Umbilical cord (tissue), 1 donor: ENCODE measurements at regions not wholly inside any gene's neighbourhood (a gene's known extent, or its start where the extent isn't known, plus 50 kb on each side); places are given as distances from the start of the nearest gene placed in this dataset.

ENCODE experiments used
- DNase-seq: peaks from one replicate; pipeline ENCODE4 v3.0.0-alpha.2; 2015; ENCODE audit warnings: low spot score

GRCh38 chr3:72141264-72141663 is 356.3 kb upstream of the PROK2 start:
- DNase-seq = no peak

DNA sequence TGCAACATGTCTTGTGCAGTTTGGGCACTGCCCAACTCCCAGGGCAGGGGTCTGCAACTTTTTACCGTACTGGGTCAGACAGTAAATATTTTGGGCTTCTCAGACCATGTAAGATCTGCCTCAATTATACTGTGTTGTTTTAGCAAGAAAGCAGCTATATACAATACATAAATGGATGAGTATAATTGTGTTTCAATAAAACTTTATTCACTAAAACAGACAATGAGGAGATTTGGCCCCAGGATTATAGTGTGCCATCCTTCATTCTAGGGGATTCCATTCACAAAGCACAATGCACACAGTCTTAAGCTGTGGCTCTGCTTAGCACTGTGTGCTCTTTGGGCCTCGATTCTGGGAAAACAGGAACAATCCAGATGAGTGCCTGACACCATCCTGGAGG is 354.4 kb upstream of the PROK2 start:
- no peak for DNase-seq

DNA sequence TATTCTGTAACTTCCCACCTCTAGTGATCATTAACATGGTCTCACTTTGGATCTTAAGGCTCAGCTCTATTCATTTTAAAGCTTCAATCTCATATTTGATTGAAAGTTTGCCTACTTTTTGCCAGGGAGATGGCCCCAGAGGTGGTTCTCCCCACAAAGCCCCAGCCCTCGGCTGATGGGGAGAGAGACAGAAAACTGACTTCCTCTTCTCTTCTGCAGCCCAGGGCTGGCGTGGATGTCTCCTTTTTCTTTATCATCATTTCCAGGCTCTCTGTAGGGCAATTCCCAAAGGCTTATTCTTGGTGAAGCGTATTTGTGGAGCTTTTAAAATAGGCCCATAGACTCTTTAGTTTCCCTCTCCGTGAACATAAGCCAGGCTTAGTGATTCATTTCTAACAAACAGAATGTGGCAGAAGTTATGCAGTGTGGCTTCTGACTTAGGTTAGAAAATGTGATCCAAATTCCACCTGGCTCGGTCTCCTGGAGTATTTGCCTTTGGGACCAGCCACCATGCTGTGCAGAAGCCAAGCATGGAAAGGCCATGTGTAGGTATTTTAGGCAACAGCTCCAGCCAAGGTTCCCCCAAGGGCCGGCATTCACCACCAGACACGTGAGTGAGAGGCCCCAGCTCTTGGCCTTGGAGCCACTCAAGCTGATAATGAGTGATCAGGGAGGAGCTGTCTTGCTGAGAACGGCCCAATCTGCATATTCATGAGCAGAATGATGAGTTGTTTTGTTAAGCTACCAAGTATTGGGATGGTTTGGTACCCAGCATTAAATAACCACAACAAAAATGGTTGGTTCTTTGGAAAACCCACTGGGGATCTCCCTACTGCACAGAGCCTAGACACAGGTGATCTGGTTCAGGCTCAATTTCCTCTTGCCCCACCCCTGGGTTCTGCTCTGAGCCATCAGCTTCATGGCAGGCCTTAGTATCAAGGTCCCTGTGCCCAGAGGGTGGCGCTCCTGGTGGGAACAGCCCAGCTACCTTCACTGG is 353.2 kb upstream of the PROK2 start:
- DNase-seq = no peak

GRCh38 chr3:72135636-72136035 is 350.7 kb upstream of the PROK2 start:
- DNase-seq = no peak

- DNase-seq = no peak
These were observed 350.1 kb upstream of the PROK2 start for GRCh38 chr3:72134989-72135451.

DNA sequence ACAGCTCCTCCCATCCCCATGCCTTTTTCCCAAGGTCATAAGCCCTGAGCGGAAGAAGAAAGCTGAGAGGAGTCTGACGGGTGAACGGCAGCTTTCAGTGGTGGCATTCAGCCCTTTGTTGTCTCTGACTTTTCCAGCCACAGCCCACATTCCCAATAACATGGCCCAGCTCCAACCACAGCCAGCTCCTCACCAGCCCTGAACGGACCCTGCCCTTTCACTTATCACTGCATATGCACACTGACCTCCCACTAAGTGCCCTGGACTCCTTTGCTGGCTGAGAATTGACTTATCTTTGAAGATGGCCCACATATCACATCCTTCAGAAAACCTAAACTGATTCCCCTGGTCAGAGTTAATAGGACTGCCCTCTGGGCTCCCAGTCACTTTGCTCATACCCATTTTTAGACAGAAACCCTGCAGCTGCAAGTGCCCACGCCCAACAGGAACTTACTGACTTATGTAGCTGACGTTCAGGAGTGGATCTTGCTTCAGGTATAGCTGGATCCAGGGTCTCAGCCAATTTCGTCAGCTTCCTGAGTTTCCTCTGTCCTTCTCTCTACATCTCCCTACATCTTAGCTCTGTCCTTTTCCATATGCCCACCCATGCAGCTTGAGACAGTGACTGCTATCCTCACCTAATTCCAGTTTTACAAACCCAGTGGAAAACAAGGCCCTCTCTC is 348.5 kb upstream of the PROK2 start:
- no peak for DNase-seq

GRCh38 chr3:72131899-72132298 is 347.0 kb upstream of the PROK2 start:
- no peak for DNase-seq

DNA sequence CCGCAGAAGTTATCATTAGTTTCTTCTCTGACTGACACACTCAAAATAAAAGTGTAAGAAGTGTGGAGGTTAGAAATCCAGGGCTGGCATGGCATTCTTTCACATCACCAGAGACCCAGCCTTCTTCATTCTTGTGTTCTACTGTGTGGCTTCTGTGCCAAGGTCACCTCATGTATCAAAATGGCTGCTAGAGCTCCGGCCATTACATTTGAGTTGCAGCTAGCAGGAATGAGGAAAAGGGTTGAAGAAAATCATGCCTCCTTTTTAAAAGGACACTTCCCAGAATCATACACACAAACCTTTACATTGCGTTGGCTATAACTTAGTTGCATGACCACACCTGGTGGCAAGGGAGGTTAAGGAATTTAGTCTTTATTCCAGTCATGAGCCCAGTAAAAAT is 345.6 kb upstream of the PROK2 start:
- no peak for DNase-seq

- peak; percentile 68 for DNase-seq
These were observed 344.6 kb upstream of the PROK2 start for GRCh38 chr3:72129501-72130094.

- DNase-seq = no peak
These were observed 344.0 kb upstream of the PROK2 start for GRCh38 chr3:72128921-72129320.

DNA sequence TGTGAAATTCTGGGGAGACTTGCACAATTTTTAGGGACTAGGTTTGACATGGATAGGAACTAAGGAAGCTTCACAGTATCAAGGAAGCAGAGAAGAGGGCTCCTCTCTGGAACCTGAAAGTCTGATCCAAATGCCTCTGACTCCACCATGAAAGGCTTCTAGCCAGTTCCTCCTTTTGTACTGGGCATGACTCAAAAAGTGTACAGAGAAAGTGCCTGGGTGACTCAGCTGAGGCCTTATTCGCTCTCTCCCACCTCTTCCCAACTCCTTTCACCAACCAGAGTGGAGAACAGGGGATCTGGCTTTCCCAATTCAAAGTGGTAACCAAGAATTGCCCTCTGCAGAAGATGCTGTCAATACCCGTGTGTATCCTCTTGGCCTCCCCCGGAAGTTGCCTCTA is 342.9 kb upstream of the PROK2 start:
- DNase-seq = no peak

GRCh38 chr3:72127224-72127612 is 342.3 kb upstream of the PROK2 start:
- DNase-seq = no peak

DNA sequence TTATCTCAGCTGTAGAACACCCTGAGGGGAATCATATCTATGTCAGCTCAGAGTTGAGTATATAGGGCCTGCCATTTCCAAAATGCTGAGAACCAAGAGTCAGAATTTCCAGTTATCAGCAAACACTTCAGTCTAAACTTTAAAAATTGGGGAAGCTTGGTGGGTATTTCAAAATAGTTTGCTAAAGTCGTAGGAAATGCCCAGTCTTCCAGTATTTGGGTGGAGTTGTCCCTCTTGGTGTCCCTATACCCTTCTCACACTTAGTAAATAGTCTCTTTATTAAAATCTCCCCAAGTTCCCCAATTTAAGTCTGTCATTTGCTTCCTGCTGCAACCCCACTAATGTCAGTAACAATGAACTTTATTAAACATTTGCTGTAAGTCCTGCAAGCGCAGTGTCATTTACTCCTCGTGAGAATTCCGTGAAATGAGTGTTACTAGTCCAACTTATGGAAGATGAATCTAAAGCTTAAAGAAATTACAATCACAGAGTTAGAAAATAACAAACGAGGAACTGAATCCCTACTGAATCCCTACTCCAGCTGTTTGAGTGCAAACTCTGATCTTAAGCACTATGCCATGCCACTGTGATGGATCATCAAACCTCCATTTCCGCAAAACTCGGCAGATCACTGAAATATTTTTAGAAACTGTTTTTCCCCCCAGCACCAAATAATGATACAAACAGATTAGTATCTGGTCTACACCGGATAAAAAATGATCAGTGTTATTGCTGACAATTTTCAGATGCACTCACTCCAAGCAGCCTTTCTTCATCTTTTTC is 341.7 kb upstream of the PROK2 start:
- peak; percentile 61 for DNase-seq

GRCh38 chr3:72123908-72124441 is 339.0 kb upstream of the PROK2 start:
- peak; percentile 92 for DNase-seq

DNA sequence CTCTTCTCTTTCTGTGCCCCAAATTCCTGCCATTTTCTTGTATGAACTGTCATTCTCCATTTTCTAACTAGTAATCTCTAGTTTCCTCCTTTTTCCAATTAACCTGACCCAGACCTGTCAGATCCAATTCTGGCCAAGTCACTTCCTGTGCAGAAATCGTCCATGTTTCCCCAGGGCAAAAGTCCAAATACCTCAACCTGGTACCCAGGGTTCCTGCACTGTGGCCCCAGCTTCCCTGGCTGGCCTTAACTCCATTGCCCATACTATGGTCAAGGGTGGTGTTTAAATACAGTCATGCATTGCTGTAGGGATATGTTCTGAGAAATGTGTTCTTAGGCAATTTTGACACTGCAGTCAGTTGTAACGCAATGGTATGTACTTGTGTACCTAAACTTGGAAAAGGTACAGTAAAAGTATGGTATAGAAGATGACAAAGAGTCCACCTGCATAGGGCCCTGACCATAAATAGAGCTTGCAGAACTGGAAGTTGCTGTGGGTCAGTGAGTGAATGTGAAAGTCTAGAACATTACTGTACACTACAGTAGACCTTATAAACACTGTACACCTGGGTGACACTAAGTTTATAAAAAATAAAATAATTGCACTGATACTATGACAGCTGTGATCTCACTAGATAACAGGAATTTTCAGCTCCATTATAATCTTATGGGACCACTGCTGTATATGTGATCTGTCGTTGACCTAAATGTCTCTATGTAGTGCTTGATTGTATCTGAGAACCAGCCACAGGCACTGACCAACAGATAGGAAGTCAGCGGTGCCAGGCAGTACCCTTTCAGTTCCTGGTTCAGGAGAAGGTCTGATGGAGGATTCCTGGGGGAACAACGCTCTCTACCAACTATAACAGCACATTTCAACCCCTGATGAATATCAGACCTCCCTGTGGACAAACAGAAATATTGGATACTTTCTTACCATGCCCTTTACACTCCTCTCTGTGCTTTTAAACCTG is 336.1 kb upstream of the PROK2 start:
- DNase-seq = no peak

- no peak for DNase-seq
These were observed 335.1 kb upstream of the PROK2 start for GRCh38 chr3:72120039-72120438.

GRCh38 chr3:72118628-72119027 is 333.7 kb upstream of the PROK2 start:
- DNase-seq = no peak

- DNase-seq = no peak
These were observed 331.3 kb upstream of the PROK2 start for GRCh38 chr3:72116226-72116625.

- no peak for DNase-seq
These were observed 330.4 kb upstream of the PROK2 start for GRCh38 chr3:72115307-72115706.

DNA sequence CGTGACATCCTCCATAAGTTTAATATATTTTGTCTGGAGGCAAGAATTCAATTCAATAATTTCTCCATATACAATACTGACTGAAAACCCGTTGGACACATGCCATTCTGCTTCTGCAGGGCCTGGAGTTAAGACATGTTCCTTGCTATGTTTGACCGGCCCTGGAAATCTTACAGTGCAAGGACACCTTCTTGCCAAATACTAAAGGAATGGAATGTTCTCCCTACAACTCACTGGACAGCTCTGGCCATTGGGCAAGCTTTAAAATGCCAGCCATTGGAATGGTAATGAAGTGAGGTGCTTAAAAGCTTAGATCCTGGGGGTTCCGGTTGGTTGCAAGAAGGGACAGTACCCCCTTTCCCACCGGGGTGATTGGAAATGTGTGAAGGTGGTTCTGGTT is 329.8 kb upstream of the PROK2 start:
- DNase-seq = no peak
